ENCODE measurements at regions not wholly inside any gene's neighbourhood (a gene's known extent, or its start where the extent isn't known, plus 50 kb on each side); places are given as distances from the start of the nearest gene placed in this dataset.

DNA sequence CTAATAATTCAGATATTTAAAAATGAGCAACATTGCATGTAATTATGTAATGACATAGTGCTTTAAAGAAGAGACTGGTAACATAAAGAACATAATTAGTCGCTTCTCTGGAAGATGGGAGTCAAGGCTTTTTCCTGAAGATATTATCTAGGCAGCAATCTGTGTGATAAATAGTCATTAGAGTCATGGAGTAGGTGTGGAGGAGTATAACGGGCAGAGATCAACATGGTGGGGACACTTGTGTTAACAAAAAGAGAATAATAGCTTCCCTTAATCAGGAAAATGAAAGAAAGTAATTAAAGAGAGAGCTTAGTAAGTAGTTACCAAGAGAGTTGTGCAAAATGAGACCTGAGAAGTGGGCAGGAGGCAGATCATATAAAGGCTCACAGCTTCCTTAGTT lies 1417.1 kb upstream of the ATXN8OS start:
- TF ChIP-seq, protein P1, sequence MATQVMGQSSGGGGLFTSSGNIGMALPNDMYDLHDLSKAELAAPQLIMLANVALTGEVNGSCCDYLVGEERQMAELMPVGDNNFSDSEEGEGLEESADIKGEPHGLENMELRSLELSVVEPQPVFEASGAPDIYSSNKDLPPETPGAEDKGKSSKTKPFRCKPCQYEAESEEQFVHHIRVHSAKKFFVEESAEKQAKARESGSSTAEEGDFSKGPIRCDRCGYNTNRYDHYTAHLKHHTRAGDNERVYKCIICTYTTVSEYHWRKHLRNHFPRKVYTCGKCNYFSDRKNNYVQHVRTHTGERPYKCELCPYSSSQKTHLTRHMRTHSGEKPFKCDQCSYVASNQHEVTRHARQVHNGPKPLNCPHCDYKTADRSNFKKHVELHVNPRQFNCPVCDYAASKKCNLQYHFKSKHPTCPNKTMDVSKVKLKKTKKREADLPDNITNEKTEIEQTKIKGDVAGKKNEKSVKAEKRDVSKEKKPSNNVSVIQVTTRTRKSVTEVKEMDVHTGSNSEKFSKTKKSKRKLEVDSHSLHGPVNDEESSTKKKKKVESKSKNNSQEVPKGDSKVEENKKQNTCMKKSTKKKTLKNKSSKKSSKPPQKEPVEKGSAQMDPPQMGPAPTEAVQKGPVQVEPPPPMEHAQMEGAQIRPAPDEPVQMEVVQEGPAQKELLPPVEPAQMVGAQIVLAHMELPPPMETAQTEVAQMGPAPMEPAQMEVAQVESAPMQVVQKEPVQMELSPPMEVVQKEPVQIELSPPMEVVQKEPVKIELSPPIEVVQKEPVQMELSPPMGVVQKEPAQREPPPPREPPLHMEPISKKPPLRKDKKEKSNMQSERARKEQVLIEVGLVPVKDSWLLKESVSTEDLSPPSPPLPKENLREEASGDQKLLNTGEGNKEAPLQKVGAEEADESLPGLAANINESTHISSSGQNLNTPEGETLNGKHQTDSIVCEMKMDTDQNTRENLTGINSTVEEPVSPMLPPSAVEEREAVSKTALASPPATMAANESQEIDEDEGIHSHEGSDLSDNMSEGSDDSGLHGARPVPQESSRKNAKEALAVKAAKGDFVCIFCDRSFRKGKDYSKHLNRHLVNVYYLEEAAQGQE (IDR thresholded peaks at IDR 0.05) = no peak
- TF ChIP-seq, protein P2, sequence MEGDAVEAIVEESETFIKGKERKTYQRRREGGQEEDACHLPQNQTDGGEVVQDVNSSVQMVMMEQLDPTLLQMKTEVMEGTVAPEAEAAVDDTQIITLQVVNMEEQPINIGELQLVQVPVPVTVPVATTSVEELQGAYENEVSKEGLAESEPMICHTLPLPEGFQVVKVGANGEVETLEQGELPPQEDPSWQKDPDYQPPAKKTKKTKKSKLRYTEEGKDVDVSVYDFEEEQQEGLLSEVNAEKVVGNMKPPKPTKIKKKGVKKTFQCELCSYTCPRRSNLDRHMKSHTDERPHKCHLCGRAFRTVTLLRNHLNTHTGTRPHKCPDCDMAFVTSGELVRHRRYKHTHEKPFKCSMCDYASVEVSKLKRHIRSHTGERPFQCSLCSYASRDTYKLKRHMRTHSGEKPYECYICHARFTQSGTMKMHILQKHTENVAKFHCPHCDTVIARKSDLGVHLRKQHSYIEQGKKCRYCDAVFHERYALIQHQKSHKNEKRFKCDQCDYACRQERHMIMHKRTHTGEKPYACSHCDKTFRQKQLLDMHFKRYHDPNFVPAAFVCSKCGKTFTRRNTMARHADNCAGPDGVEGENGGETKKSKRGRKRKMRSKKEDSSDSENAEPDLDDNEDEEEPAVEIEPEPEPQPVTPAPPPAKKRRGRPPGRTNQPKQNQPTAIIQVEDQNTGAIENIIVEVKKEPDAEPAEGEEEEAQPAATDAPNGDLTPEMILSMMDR (IDR thresholded peaks at IDR 0.05; ENCODE audit: low read depth, low read length, missing input control) = no peak
- no peak for TF ChIP-seq JUND (IDR thresholded peaks at IDR 0.05)
- TF ChIP-seq, protein P3, sequence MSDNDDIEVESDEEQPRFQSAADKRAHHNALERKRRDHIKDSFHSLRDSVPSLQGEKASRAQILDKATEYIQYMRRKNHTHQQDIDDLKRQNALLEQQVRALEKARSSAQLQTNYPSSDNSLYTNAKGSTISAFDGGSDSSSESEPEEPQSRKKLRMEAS (IDR thresholded peaks at IDR 0.05) = no peak
- TF ChIP-seq, protein P4, sequence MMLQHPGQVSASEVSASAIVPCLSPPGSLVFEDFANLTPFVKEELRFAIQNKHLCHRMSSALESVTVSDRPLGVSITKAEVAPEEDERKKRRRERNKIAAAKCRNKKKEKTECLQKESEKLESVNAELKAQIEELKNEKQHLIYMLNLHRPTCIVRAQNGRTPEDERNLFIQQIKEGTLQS (IDR thresholded peaks at IDR 0.05) = no peak
- no peak for TF ChIP-seq GABPA (IDR thresholded peaks at IDR 0.05 in 1 of 2, conservative IDR thresholded peaks at IDR 0.05 in 1 of 2)
- TF ChIP-seq FOXA1 (IDR thresholded peaks at IDR 0.05) = no peak
- TF ChIP-seq SP1 (IDR thresholded peaks at IDR 0.05) = no peak
